Esophagus squamous epithelium (tissue), 4 donors: ENCODE measurements at regions not wholly inside any gene's neighbourhood (a gene's known extent, or its start where the extent isn't known, plus 50 kb on each side); places are given as distances from the start of the nearest gene placed in this dataset.

Source experiments
- CTCF ChIP-seq, 6 experiments: fragments of 450-650 bp in 4 of 6; fragments of 200-600 bp in 2 of 6; sonication (generic) in 2 of 6; IDR thresholded peaks; one replicate each; pipeline ENCODE4 v1.5.1; 2016 to 2019; ENCODE audit warnings: antibody characterized with exemption in 6 of 6, mild to moderate bottlenecking in 4 of 6, moderate library complexity in 4 of 6
- POLR2A ChIP-seq, 4 donors: fragments of 450-650 bp; IDR thresholded peaks; one replicate each; pipeline ENCODE4 v1.6.1; 2017; ENCODE audit warnings: antibody characterized with exemption in 4 of 4, mild to moderate bottlenecking in 4 of 4, moderate library complexity in 3 of 4

- no peak for TF ChIP-seq CTCF (IDR thresholded peaks at IDR 0.05)
- no peak for TF ChIP-seq POLR2A (IDR thresholded peaks at IDR 0.05)
Measured at GRCh38 chr7:132034748-132035416, 478.5 kb upstream of the PODXL start.
